ENCODE measurements at regions not wholly inside any gene's neighbourhood (a gene's known extent, or its start where the extent isn't known, plus 50 kb on each side); places are given as distances from the start of the nearest gene placed in this dataset.

GRCh38 chr13:71124230-71124629 is 742.8 kb downstream of the DACH1 start:
- no peak overlapping the region for H3K9ac ChIP-seq (ENCODE audit: low read depth in 2 of 2, low read length in 2 of 2)
- no peaks in the 10 kb centered on the region for H3K4me1 ChIP-seq
- H3K27ac ChIP-seq: no peak overlapping the region
- H3K36me3 ChIP-seq: no peaks in the 10 kb centered on the region
- no peaks in the 10 kb centered on the region for H3K27me3 ChIP-seq
- H3K9me3 ChIP-seq: no peaks in the 10 kb centered on the region
- TF ChIP-seq CTCF (IDR thresholded peaks at IDR 0.05): no peak
- intact Hi-C loops (cut with DNase I): no loop called here
- DNase-seq: no peak
- H3K4me3 ChIP-seq: no peak overlapping the region

- Histone ChIP-seq H3K27me3 (no peaks in the 10 kb centered on the region), H3K27ac (no peak overlapping the region), H3K9me3 (no peaks in the 10 kb centered on the region), H3K4me1 (no peaks in the 10 kb centered on the region), H3K36me3 (no peaks in the 10 kb centered on the region), H3K9ac (ENCODE audit: low read depth in 2 of 2, low read length in 2 of 2) (no peak overlapping the region), H3K4me3 (no peak overlapping the region)
- DNase-seq: no peak
- no peak for TF ChIP-seq CTCF (IDR thresholded peaks at IDR 0.05)
- intact Hi-C loops (cut with DNase I): no loop called here
Observed at GRCh38 chr13:71118779-71119364, 748.1 kb downstream of the DACH1 start.

- no peak overlapping the region for H3K9ac ChIP-seq (ENCODE audit: low read depth in 2 of 2, low read length in 2 of 2)
Observed at GRCh38 chr13:71117920-71118319, 749.1 kb downstream of the DACH1 start.

GRCh38 chr13:71115301-71115700 is 751.7 kb downstream of the DACH1 start:
- intact Hi-C loops (cut with DNase I): no loop called here
- Histone ChIP-seq H3K4me3 (no peak overlapping the region), H3K27ac (no peak overlapping the region), H3K4me1 (no peaks in the 10 kb centered on the region), H3K9ac (ENCODE audit: low read depth in 2 of 2, low read length in 2 of 2) (no peak overlapping the region), H3K9me3 (no peaks in the 10 kb centered on the region), H3K27me3 (no peaks in the 10 kb centered on the region), H3K36me3 (no peaks in the 10 kb centered on the region)
- DNase-seq: no peak
- no peak for TF ChIP-seq CTCF (IDR thresholded peaks at IDR 0.05)

More at GRCh38 chr13:71117920-71118319, 749.1 kb downstream of the DACH1 start:
- DNase-seq: no peak
- TF ChIP-seq CTCF (IDR thresholded peaks at IDR 0.05): no peak
- Histone ChIP-seq H3K4me3 (no peak overlapping the region), H3K27me3 (no peaks in the 10 kb centered on the region), H3K36me3 (no peaks in the 10 kb centered on the region), H3K9me3 (no peaks in the 10 kb centered on the region), H3K4me1 (no peaks in the 10 kb centered on the region), H3K27ac (no peak overlapping the region)
- intact Hi-C loops (cut with DNase I): no loop called here

- H3K27me3 ChIP-seq: no peaks in the 10 kb centered on the region
- no peak overlapping the region for H3K27ac ChIP-seq
- H3K4me1 ChIP-seq: no peaks in the 10 kb centered on the region
- H3K9ac ChIP-seq (ENCODE audit: low read depth in 2 of 2, low read length in 2 of 2): no peak overlapping the region
- no peak for TF ChIP-seq CTCF (IDR thresholded peaks at IDR 0.05)
- no peak for DNase-seq
- H3K36me3 ChIP-seq: no peaks in the 10 kb centered on the region
- no peak overlapping the region for H3K4me3 ChIP-seq
- no peaks in the 10 kb centered on the region for H3K9me3 ChIP-seq
- intact Hi-C loops (cut with DNase I): no loop called here
Observed at GRCh38 chr13:71096421-71096820, 770.6 kb downstream of the DACH1 start.

Measured in colonic mucosa (tissue), 4 donors.